K562 (cell line): ENCODE measurements at regions not wholly inside any gene's neighbourhood (a gene's known extent, or its start where the extent isn't known, plus 50 kb on each side); places are given as distances from the start of the nearest gene placed in this dataset.
A peak's percentile ranks its signal among the peaks of the same experiment; 100 is the strongest.

ENCODE experiments used
- ATAC-seq: fragments of 200-7000 bp; cut with Tn5 transposase; 3 replicates; pipeline ENCODE4 v1.9.1; 2020; ENCODE audit warnings: moderate library complexity
- BruUV-seq: library from RNA; stranded (reverse); fragments of 400-500 nt; replicated peaks from 2 replicates; lab custom pipeline; 2021; lab: Mats Ljungman, UMichigan
- CTCF ChIA-PET: fragments of 300-600 bp; formaldehyde crosslinking; extraction: SDS; loops from one replicate; lab custom pipeline; 2021; ENCODE audit warnings: low intra/inter-chr PET ratio; lab: Yijun Ruan, JAX
- POLR2A ChIA-PET: fragments of 300-600, 350-650 bp; sonication (Branson Sonifier 250); formaldehyde crosslinking; extraction: SDS; loops from one replicate; lab custom pipeline; 2021; ENCODE audit warnings: antibody characterized with exemption, inconsistent platforms; lab: Yijun Ruan, JAX
- DNase-seq, 4 experiments: peaks; one replicate each; pipeline versions ENCODE4 v3.0.0 to v3.0.0-alpha.2; 2011 to 2018; ENCODE audit warnings: low spot score in 3 of 4, mixed read lengths in 3 of 4; ENCODE audit errors: extremely low read depth in 1 of 4
- FAIRE-seq: peaks from 2 replicates; lab custom pipeline; 2011; peaks lifted over from hg19 to GRCh38; lab: Jason Lieb, UNC
- H2AFZ ChIP-seq: 2 replicates; pipeline ENCODE4 v1.6.0; 2011; ENCODE audit warnings: low read depth, low read length, control low read depth, inconsistent platforms
- H3K27ac ChIP-seq: fragments of 200-600 bp; 3 replicates; pipeline ENCODE4 v1.8.0; 2011; ENCODE audit warnings: low read depth, mild to moderate bottlenecking, control low read depth, inconsistent platforms, low read length, moderate library complexity, mixed read lengths; ENCODE audit errors: extremely low read depth
- H3K27me3 ChIP-seq, 2 experiments: fragments of 300-600 bp in 1 of 2; 2 replicates in 1 of 2; 3 replicates in 1 of 2; pipeline versions ENCODE4 v1.6.0 to v1.8.0; 2011; ENCODE audit warnings: inconsistent platforms in 2 of 2, low read length in 2 of 2, mild to moderate bottlenecking in 1 of 2, mixed read lengths in 1 of 2, moderate library complexity in 1 of 2; ENCODE audit not compliant: control insufficient read depth in 2 of 2, insufficient read depth in 2 of 2
- H3K36me3 ChIP-seq: fragments of 300-600 bp; 3 replicates; pipeline ENCODE4 v1.8.0; 2011; ENCODE audit warnings: mild to moderate bottlenecking, low read length, inconsistent platforms; ENCODE audit not compliant: control insufficient read depth, insufficient read depth
- H3K4me1 ChIP-seq, 2 experiments: fragments of 200-600 bp in 1 of 2; replicated peaks in 1 of 2; 2 replicates in 1 of 2; 3 replicates in 1 of 2; pipeline versions ENCODE4 v1.5.1 to v1.8.0; 2011; ENCODE audit warnings: inconsistent platforms in 2 of 2, low read length in 2 of 2, mild to moderate bottlenecking in 1 of 2, mixed read lengths in 1 of 2, moderate library complexity in 1 of 2; ENCODE audit not compliant: control insufficient read depth in 2 of 2, insufficient read depth in 2 of 2
- H3K4me2 ChIP-seq: 2 replicates; pipeline ENCODE4 v1.6.1; 2011; ENCODE audit warnings: low read length, control low read depth, inconsistent platforms, mixed read lengths; ENCODE audit not compliant: insufficient read depth
- H3K4me3 ChIP-seq: fragments of 200-600 bp; sonication (generic), shearing (Covaris generic); 2 replicates; pipeline ENCODE4 v1.5.1; 2016; ENCODE audit warnings: control low read depth, inconsistent platforms
- H3K79me2 ChIP-seq: fragments of 200-600 bp; 3 replicates; pipeline ENCODE4 v1.8.0; 2011; ENCODE audit warnings: low read length, inconsistent platforms; ENCODE audit not compliant: control insufficient read depth, insufficient read depth
- H3K9ac ChIP-seq, 2 experiments: 2 replicates each; pipeline versions ENCODE4 v1.6.0 to v1.6.1; 2011; ENCODE audit warnings: low read depth in 2 of 2, low read length in 2 of 2, control low read depth in 1 of 2, inconsistent platforms in 1 of 2, mild to moderate bottlenecking in 1 of 2, mixed read lengths in 1 of 2; ENCODE audit not compliant: insufficient read depth in 1 of 2
- H3K9me1 ChIP-seq: one replicate; pipeline ENCODE4 v1.6.0; 2011; ENCODE audit warnings: inconsistent platforms, mild to moderate bottlenecking, low read length, moderate library complexity; ENCODE audit not compliant: control insufficient read depth, insufficient read depth
- H3K9me3 ChIP-seq: replicated peaks from 2 replicates; pipeline ENCODE4 v1.5.1; 2011; ENCODE audit warnings: low read depth, low read length, inconsistent platforms; ENCODE audit not compliant: control insufficient read depth, insufficient read depth
- H4K20me1 ChIP-seq: replicated peaks from 2 replicates; pipeline ENCODE4 v1.6.1; 2011; ENCODE audit warnings: low read length, inconsistent platforms, mixed read lengths; ENCODE audit not compliant: control insufficient read depth, insufficient read depth
- CREB1 ChIP-seq, 2 experiments: sonication (generic) in 1 of 2; formaldehyde crosslinking in 1 of 2; IDR thresholded peaks; 2 replicates each; pipeline versions ENCODE4 v1.6.1 to v1.8.0; 2012 to 2022; ENCODE audit warnings: inconsistent platforms in 1 of 2, mild to moderate bottlenecking in 1 of 2, missing genetic modification reagents in 1 of 2, moderate library complexity in 1 of 2
- EGR1 ChIP-seq: fragments of 450-650 bp; conservative IDR thresholded peaks from 2 replicates; pipeline ENCODE4 v1.6.1; 2017; ENCODE audit warnings: mild to moderate bottlenecking
- NR1H2 ChIP-seq: sonication (generic); formaldehyde crosslinking; IDR thresholded peaks from 2 replicates; pipeline ENCODE4 v1.4.0; 2020; ENCODE audit warnings: mild to moderate bottlenecking, missing genetic modification reagents
- NR2C1 ChIP-seq, 2 experiments: fragments of 450-650 bp; IDR thresholded peaks; 2 replicates each; pipeline ENCODE4 v1.6.1; 2017; ENCODE audit warnings: mild to moderate bottlenecking in 2 of 2, antibody characterized with exemption in 1 of 2, inconsistent platforms in 1 of 2, missing compliant biosample characterization in 1 of 2, missing genetic modification characterization in 1 of 2
- NR3C1 ChIP-seq: sonication (generic); formaldehyde crosslinking; IDR thresholded peaks from 2 replicates; pipeline ENCODE4 v1.8.1; 2022; ENCODE audit warnings: missing genetic modification reagents
- SAFB2 ChIP-seq: fragments of 200-400 bp; formaldehyde crosslinking; IDR thresholded peaks from 2 replicates; pipeline ENCODE4 v1.6.1; 2018; ENCODE audit warnings: borderline replicate concordance, low read length, low read depth, moderate library complexity; ENCODE audit not compliant: severe bottlenecking
- WGBS: fragments of 100-300 bp; shearing (Covaris generic); methylation state at CpG from one replicate; pipeline ENCODE4 v1.1.6; 2016; ENCODE audit warnings: low coverage, mixed read lengths; ENCODE audit not compliant: insufficient coverage; ENCODE audit errors: missing lambda C conversion rate; 5-methylcytosine and 5-hydroxymethylcytosine counted together
- in situ Hi-C: fragments of 300-500 bp; cut with MboI; formaldehyde crosslinking; loops from 4 replicates; pipeline ENCODE4 v1.15.0; 2018; ENCODE audit warnings: inconsistent platforms, mixed read lengths
- intact Hi-C: fragments of 100-400 bp; cut with micrococcal nuclease; formaldehyde crosslinking; loops from 2 replicates; pipeline ENCODE4 v1.14.2; 2022
- TF ChIP-seq, protein P1 (sequence below): fragments of 450-650 bp; IDR thresholded peaks from 2 replicates; pipeline ENCODE4 v1.6.1; 2017; ENCODE audit warnings: antibody characterized with exemption, mild to moderate bottlenecking

GRCh38 chr12:54127538-54128259 lies 61.1 kb downstream of the SMUG1 start:
- Histone ChIP-seq H3K9me3 (no peaks in the 10 kb centered on the region), H3K9ac (no peak overlapping the region), H3K4me2 (no peak overlapping the region), H3K4me3 (no peak overlapping the region), H4K20me1 (no peaks in the 10 kb centered on the region), H2AFZ (no peak overlapping the region), H3K79me2 (no peaks in the 10 kb centered on the region), H3K27me3 (peaks cover 19 to 56% of the 10 kb centered on the region in 2 experiments; a peak in 4 of 5 replicates), H3K36me3 (no peaks in the 10 kb centered on the region), H3K27ac (no peak overlapping the region), H3K9me1 (no peaks in the 10 kb centered on the region), H3K4me1 (peaks cover 0 to 17% of the 10 kb centered on the region in 2 experiments; a peak in 2 of 5 replicates)
- in situ Hi-C loops: no loop called here
- no peak for TF ChIP-seq NR1H2 (CRISPR knock-in tag)
- TF ChIP-seq, protein P1, sequence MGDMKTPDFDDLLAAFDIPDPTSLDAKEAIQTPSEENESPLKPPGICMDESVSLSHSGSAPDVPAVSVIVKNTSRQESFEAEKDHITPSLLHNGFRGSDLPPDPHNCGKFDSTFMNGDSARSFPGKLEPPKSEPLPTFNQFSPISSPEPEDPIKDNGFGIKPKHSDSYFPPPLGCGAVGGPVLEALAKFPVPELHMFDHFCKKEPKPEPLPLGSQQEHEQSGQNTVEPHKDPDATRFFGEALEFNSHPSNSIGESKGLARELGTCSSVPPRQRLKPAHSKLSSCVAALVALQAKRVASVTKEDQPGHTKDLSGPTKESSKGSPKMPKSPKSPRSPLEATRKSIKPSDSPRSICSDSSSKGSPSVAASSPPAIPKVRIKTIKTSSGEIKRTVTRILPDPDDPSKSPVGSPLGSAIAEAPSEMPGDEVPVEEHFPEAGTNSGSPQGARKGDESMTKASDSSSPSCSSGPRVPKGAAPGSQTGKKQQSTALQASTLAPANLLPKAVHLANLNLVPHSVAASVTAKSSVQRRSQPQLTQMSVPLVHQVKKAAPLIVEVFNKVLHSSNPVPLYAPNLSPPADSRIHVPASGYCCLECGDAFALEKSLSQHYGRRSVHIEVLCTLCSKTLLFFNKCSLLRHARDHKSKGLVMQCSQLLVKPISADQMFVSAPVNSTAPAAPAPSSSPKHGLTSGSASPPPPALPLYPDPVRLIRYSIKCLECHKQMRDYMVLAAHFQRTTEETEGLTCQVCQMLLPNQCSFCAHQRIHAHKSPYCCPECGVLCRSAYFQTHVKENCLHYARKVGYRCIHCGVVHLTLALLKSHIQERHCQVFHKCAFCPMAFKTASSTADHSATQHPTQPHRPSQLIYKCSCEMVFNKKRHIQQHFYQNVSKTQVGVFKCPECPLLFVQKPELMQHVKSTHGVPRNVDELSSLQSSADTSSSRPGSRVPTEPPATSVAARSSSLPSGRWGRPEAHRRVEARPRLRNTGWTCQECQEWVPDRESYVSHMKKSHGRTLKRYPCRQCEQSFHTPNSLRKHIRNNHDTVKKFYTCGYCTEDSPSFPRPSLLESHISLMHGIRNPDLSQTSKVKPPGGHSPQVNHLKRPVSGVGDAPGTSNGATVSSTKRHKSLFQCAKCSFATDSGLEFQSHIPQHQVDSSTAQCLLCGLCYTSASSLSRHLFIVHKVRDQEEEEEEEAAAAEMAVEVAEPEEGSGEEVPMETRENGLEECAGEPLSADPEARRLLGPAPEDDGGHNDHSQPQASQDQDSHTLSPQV: no peak
- TF ChIP-seq EGR1: no peak
- TF ChIP-seq NR3C1 (CRISPR knock-in tag): 0 out of 2 replicates have a peak, but pooled peaks have one; percentile 31
- no peak for TF ChIP-seq SAFB2
- TF ChIP-seq NR2C1 (IDR thresholded peaks at IDR 0.05): no peak
- TF ChIP-seq NR2C1 (tag; IDR thresholded peaks at IDR 0.05): peak; percentile 21; the same call in 1 of the 2 replicates
- TF ChIP-seq CREB1 (IDR thresholded peaks at IDR 0.05): no peak
- no peak for TF ChIP-seq CREB1 (CRISPR knock-in tag; IDR thresholded peaks at IDR 0.05)
- POLR2A ChIA-PET: interaction anchor here (0.7 to 2.2 kb wide), 2 partner anchors 11 to 14 kb away, joined by 3 to 11 read pairs; no protein-coding TSS in a partner anchor
- CTCF ChIA-PET: no interaction called here
- ATAC-seq: no peak
- no TSS peak for BruUV-seq
- DNase-seq: no peak
- FAIRE-seq: no peak
- intact Hi-C loops: no loop called here
- 27% methylated on average over 13 of the region's 19 CpGs for WGBS
